ENCODE measurements at regions not wholly inside any gene's neighbourhood (a gene's known extent, or its start where the extent isn't known, plus 50 kb on each side); places are given as distances from the start of the nearest gene placed in this dataset.

GRCh38 chr2:139940686-139941085 is 1160.5 kb upstream of the NXPH2 start:
- dilution Hi-C loops (cut with MboI; ENCODE audit: extremely low pct_ligation_motif_present, low sequenced_read_pairs): no loop called here
- no peaks in the 10 kb centered on the region for H3K4me1 ChIP-seq (ENCODE audit: control insufficient read depth, extremely low read depth, insufficient read depth, low read length)
- DNase-seq (ENCODE audit: low read depth, low spot score) (no peak), FAIRE-seq (no peak)
- no peaks in the 10 kb centered on the region for H3K27me3 ChIP-seq (ENCODE audit: control insufficient read depth, extremely low read depth, insufficient read depth, low read length)
- TF ChIP-seq CTCF (optimal IDR thresholded peaks at IDR 0.05 in 1 of 3, IDR thresholded peaks at IDR 0.05 in 1 of 3, conservative IDR thresholded peaks at IDR 0.05 in 1 of 3; ENCODE audit: extremely low read depth in 1 of 3, insufficient read depth in 2 of 3, low read length in 3 of 3) (no peak), EZH2 (IDR thresholded peaks at IDR 0.05; ENCODE audit: low read length) (no peak)
- H3K9me3 ChIP-seq (ENCODE audit: control insufficient read depth, low read depth, low read length): peaks cover 2% of the 10 kb centered on the region
- H3K79me2 ChIP-seq (ENCODE audit: control insufficient read depth, insufficient read depth, low read length): no peaks in the 10 kb centered on the region
- no peaks in the 10 kb centered on the region for H3K9me1 ChIP-seq (ENCODE audit: control insufficient read depth, extremely low read depth, insufficient read depth, low read length)
- H3K36me3 ChIP-seq (ENCODE audit: control insufficient read depth in 2 of 2, extremely low read depth in 1 of 2, insufficient read depth in 2 of 2, low read length in 2 of 2): no peaks in the 10 kb centered on the region
- H4K20me1 ChIP-seq (ENCODE audit: control insufficient read depth, extremely low read depth, insufficient read depth, low read length): no peaks in the 10 kb centered on the region
- H3K27ac ChIP-seq (ENCODE audit: control insufficient read depth, insufficient read depth, low read length): no peak overlapping the region
- H2AFZ ChIP-seq (ENCODE audit: control insufficient read depth, low read length): no peak overlapping the region
- no peak overlapping the region for H3K9ac ChIP-seq (ENCODE audit: control insufficient read depth, extremely low read depth, insufficient read depth, low read length)
- no peak overlapping the region for H3K4me2 ChIP-seq (ENCODE audit: control insufficient read depth, extremely low read depth, insufficient read depth, low read depth, low read length)
- no peak overlapping the region for H3K4me3 ChIP-seq (ENCODE audit: control insufficient read depth in 2 of 3, extremely low read depth in 1 of 3, insufficient read depth in 2 of 3, low read depth in 1 of 3, low read length in 3 of 3)

- H3K27ac ChIP-seq (ENCODE audit: control insufficient read depth, insufficient read depth, low read length): no peak overlapping the region
- no peaks in the 10 kb centered on the region for H3K4me1 ChIP-seq (ENCODE audit: control insufficient read depth, extremely low read depth, insufficient read depth, low read length)
- H3K36me3 ChIP-seq (ENCODE audit: control insufficient read depth in 2 of 2, extremely low read depth in 1 of 2, insufficient read depth in 2 of 2, low read length in 2 of 2): no peaks in the 10 kb centered on the region
- H3K4me3 ChIP-seq (ENCODE audit: control insufficient read depth in 2 of 3, extremely low read depth in 1 of 3, insufficient read depth in 2 of 3, low read depth in 1 of 3, low read length in 3 of 3): no peak overlapping the region
- no peaks in the 10 kb centered on the region for H3K79me2 ChIP-seq (ENCODE audit: control insufficient read depth, insufficient read depth, low read length)
- no peaks in the 10 kb centered on the region for H4K20me1 ChIP-seq (ENCODE audit: control insufficient read depth, extremely low read depth, insufficient read depth, low read length)
- FAIRE-seq (no peak), DNase-seq (ENCODE audit: low read depth, low spot score) (no peak)
- H3K27me3 ChIP-seq (ENCODE audit: control insufficient read depth, extremely low read depth, insufficient read depth, low read length): no peaks in the 10 kb centered on the region
- H2AFZ ChIP-seq (ENCODE audit: control insufficient read depth, low read length): no peak overlapping the region
- H3K9me1 ChIP-seq (ENCODE audit: control insufficient read depth, extremely low read depth, insufficient read depth, low read length): no peaks in the 10 kb centered on the region
- no peak overlapping the region for H3K9ac ChIP-seq (ENCODE audit: control insufficient read depth, extremely low read depth, insufficient read depth, low read length)
- dilution Hi-C loops (cut with MboI; ENCODE audit: extremely low pct_ligation_motif_present, low sequenced_read_pairs): no loop called here
- no peak for TF ChIP-seq CTCF (optimal IDR thresholded peaks at IDR 0.05 in 1 of 3, IDR thresholded peaks at IDR 0.05 in 1 of 3, conservative IDR thresholded peaks at IDR 0.05 in 1 of 3; ENCODE audit: extremely low read depth in 1 of 3, insufficient read depth in 2 of 3, low read length in 3 of 3)
- no peak overlapping the region for H3K4me2 ChIP-seq (ENCODE audit: control insufficient read depth, extremely low read depth, insufficient read depth, low read depth, low read length)
- H3K9me3 ChIP-seq (ENCODE audit: control insufficient read depth, low read depth, low read length): no peaks in the 10 kb centered on the region
These were observed 1145.7 kb upstream of the NXPH2 start for GRCh38 chr2:139925903-139926302.
